Uterus (tissue), 3 donors: ENCODE measurements at regions not wholly inside any gene's neighbourhood (a gene's known extent, or its start where the extent isn't known, plus 50 kb on each side); places are given as distances from the start of the nearest gene placed in this dataset.

Experiments used
- DNase-seq, 2 donors: peaks; one replicate each; pipeline ENCODE4 v3.0.0-alpha.2; 2019 to 2020
- H3K27ac ChIP-seq, 2 donors: fragments of 200-600 bp; sonication (generic); 1 replicate in 1 of 2; 2 replicates in 1 of 2; pipeline ENCODE4 v1.5.1; 2016 to 2018
- H3K27me3 ChIP-seq, 2 donors: fragments of 200-600 bp; sonication (generic); one replicate each; pipeline ENCODE4 v1.5.1; 2018 to 2019; ENCODE audit warnings: control low read depth in 1 of 2
- H3K36me3 ChIP-seq, 2 donors: fragments of 200-600 bp; sonication (generic); one replicate each; pipeline ENCODE4 v1.5.1; 2019; ENCODE audit warnings: control low read depth in 1 of 2
- H3K4me1 ChIP-seq, 2 donors: fragments of 200-600 bp; sonication (generic); one replicate each; pipeline ENCODE4 v1.5.1; 2018 to 2019; ENCODE audit warnings: control low read depth in 1 of 2
- H3K4me3 ChIP-seq, 2 donors: fragments of 200-600 bp; sonication (generic); 1 replicate in 1 of 2; 2 replicates in 1 of 2; pipeline ENCODE4 v1.5.1; 2018 to 2019; ENCODE audit warnings: mild to moderate bottlenecking in 1 of 2
- H3K9me3 ChIP-seq, 2 donors: fragments of 200-600 bp; sonication (generic); one replicate each; pipeline ENCODE4 v1.5.1; 2019; ENCODE audit warnings: control low read depth in 1 of 2
- POLR2A ChIP-seq, 2 donors: fragments of 450-650 bp; IDR thresholded peaks; one replicate each; pipeline ENCODE4 v1.6.1; 2016; ENCODE audit warnings: antibody characterized with exemption in 2 of 2, mild to moderate bottlenecking in 1 of 2, moderate library complexity in 1 of 2
- intact Hi-C: fragments of 100-400 bp; cut with DNase I; formaldehyde crosslinking; loops from one replicate; pipeline ENCODE4 v1.15.1; 2023; ENCODE audit warnings: low total_unique reads
- TF ChIP-seq, protein P1 (sequence below), 4 experiments: fragments of 200-600 bp in 2 of 4; fragments of 450-650 bp in 2 of 4; sonication (generic) in 2 of 4; IDR thresholded peaks; one replicate each; pipeline ENCODE4 v1.5.1; 2016 to 2019; ENCODE audit warnings: antibody characterized with exemption in 4 of 4, mild to moderate bottlenecking in 2 of 4, moderate library complexity in 1 of 4
- donor health status: DM: yes; HTN: yes; CAD: no.

DNA sequence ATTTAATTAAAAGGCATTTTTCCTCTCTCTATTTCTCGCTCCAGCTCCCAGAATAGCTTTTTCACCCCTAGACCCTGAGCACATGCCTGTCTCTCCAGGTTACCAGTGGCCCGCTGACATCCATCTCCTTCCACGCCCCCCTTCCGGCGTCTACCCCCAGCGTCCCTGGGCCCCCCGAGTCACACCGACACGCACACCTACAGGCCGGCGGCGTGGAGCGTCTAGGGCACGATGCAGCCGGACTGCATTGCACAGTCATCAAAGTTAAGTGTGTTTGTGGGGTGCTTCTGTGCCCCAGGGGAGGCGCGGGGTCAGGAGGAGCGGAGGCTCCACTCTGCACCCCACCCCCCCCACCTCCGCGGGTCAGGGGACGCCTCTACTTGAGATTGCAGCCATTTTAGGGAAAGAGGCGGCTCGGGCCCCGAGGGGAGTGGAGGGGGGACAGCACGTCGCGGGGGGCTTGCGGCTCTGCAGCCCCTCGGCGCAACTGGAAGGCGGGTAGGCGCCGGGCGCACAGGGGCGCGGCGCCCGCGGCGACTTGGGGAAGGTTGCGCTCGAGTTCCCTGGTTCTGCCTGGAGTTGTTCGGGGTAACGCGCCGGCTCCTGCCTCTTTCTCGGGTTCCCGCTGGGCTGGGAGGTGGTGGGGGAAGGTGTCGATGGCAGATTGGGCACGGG lies 112.7 kb downstream of the DHX15 start:
- peak; percentile 16 to 34 for DNase-seq
- Histone ChIP-seq H3K4me1 (peaks cover 0 to 9% of the 10 kb centered on the region in 2 donors), H3K4me3 (peak overlapping the region; percentile 40 to 43), H3K27ac (peak overlapping the region; percentile 65 to 76), H3K36me3 (no peaks in the 10 kb centered on the region), H3K9me3 (no peaks in the 10 kb centered on the region), H3K27me3 (no peaks in the 10 kb centered on the region)
- intact Hi-C loops = no loop called here
- TF ChIP-seq, protein P1, sequence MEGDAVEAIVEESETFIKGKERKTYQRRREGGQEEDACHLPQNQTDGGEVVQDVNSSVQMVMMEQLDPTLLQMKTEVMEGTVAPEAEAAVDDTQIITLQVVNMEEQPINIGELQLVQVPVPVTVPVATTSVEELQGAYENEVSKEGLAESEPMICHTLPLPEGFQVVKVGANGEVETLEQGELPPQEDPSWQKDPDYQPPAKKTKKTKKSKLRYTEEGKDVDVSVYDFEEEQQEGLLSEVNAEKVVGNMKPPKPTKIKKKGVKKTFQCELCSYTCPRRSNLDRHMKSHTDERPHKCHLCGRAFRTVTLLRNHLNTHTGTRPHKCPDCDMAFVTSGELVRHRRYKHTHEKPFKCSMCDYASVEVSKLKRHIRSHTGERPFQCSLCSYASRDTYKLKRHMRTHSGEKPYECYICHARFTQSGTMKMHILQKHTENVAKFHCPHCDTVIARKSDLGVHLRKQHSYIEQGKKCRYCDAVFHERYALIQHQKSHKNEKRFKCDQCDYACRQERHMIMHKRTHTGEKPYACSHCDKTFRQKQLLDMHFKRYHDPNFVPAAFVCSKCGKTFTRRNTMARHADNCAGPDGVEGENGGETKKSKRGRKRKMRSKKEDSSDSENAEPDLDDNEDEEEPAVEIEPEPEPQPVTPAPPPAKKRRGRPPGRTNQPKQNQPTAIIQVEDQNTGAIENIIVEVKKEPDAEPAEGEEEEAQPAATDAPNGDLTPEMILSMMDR (IDR thresholded peaks at IDR 0.05) = no peak
- TF ChIP-seq POLR2A (IDR thresholded peaks at IDR 0.05) = no peak

DNA sequence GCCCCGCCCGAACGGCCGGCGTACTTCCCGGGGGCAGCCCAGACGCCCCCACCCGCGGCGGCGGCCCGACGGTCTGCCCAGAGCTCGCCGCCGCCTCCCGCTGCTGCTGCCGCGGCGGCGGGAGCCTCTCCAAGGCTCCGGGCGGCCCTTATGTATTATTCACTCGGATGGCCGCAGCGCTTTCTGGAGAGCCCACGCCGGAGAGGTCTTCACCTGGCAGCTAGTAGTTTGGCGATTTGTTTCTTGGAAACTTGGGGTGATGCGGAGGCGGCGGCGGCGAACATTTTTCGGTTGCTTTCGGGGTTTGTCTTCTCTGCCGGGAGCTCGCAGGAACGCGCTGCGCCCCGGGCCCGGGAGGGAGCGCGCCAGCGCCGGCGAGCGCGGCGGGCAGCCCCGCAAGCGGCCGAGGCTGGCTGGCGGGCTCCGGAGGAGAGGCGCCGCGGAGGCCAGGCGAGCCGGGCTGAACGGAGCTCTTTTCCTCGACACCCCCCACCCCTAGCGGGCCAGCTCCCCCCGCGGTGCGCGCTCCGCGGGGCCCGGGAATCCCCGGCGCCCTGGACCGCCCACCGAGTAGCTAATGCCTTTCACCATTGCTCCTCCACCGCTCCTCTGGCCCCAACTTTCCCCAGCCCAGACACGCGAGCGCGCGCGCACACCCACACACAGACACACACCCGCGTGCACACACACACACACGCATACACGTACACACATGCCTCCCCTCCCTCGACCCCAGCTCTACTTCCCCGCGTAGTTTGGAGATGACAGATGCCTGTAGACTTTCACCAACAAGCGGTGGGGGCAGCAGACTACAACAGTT lies 113.5 kb downstream of the DHX15 start:
- no peaks in the 10 kb centered on the region for H3K27me3 ChIP-seq
- peaks cover 0 to 9% of the 10 kb centered on the region in 2 donors for H3K4me1 ChIP-seq
- H3K4me3 ChIP-seq = peak overlapping the region; percentile 40 to 43
- DNase-seq = peak; percentile 32 to 58
- H3K9me3 ChIP-seq = no peaks in the 10 kb centered on the region
- no peak for TF ChIP-seq POLR2A (IDR thresholded peaks at IDR 0.05)
- TF ChIP-seq, protein P1 (IDR thresholded peaks at IDR 0.05) = no peak
- no peaks in the 10 kb centered on the region for H3K36me3 ChIP-seq
- H3K27ac ChIP-seq = peak overlapping the region; percentile 65 to 76
- intact Hi-C loops = no loop called here

DNA sequence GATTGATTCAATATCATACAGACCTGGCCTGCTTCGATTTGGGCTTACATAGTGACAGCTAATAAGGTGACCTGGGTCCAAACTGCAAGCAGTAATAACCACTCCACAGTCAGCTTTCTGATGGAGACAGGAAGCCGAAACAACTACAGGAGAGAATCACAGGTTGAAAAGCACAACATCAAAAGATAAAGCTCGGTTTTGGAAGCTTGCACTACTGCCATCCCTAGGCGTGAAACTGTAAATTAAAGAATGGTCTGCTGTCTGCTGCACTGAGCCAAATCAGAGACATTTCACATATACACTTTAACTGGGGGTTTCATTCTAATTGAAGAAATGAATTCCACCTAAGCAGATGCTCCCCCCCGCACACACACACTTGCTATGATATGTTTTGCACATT lies 116.3 kb downstream of the DHX15 start:
- no peak overlapping the region for H3K4me3 ChIP-seq
- no peaks in the 10 kb centered on the region for H3K36me3 ChIP-seq
- no peaks in the 10 kb centered on the region for H3K27me3 ChIP-seq
- no peak for DNase-seq
- TF ChIP-seq, protein P1 (IDR thresholded peaks at IDR 0.05) = no peak
- TF ChIP-seq POLR2A (IDR thresholded peaks at IDR 0.05) = no peak
- H3K4me1 ChIP-seq = peaks cover 0 to 9% of the 10 kb centered on the region in 2 donors
- no peak overlapping the region for H3K27ac ChIP-seq
- H3K9me3 ChIP-seq = no peaks in the 10 kb centered on the region
- intact Hi-C loops = no loop called here

DNA sequence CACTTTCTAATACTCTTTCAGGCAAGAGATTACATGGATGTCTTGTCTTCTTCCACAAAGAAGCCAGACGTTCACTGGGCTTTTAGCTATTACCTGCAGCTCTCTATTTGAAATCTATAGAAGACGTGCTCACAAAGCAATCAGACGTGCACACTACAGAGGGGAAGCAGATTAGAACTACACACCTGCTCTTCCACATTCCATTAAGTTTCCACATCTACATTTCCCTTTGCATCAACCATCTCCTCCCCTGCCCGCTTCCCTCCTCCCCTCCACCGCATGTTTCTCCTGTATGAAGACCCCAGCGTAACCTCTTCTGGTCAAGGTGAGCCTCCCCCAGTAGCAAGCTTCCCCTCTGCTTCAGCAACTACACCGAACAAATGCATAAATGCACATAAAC lies 119.8 kb downstream of the DHX15 start:
- Histone ChIP-seq H3K4me1 (no peaks in the 10 kb centered on the region), H3K36me3 (no peaks in the 10 kb centered on the region)
- intact Hi-C loops = no loop called here

More for the DNA sequence above, 119.8 kb downstream of the DHX15 start:
- Histone ChIP-seq H3K27ac (no peak overlapping the region), H3K27me3 (no peaks in the 10 kb centered on the region), H3K9me3 (no peaks in the 10 kb centered on the region), H3K4me3 (no peak overlapping the region)
- TF ChIP-seq, protein P1 (IDR thresholded peaks at IDR 0.05) = no peak
- no peak for TF ChIP-seq POLR2A (IDR thresholded peaks at IDR 0.05)
- no peak for DNase-seq
